ENCODE measurements at regions not wholly inside any gene's neighbourhood (a gene's known extent, or its start where the extent isn't known, plus 50 kb on each side); places are given as distances from the start of the nearest gene placed in this dataset.

GRCh38 chr20:10970109-10970508, 296.3 kb upstream of the JAG1 start:
- no peaks in the 10 kb centered on the region for H3K4me1 ChIP-seq
- no peaks in the 10 kb centered on the region for H3K27me3 ChIP-seq
- TF ChIP-seq POLR2A (IDR thresholded peaks at IDR 0.05) = no peak
- no peak for TF ChIP-seq CTCF (IDR thresholded peaks at IDR 0.05)
- H3K9me3 ChIP-seq = no peaks in the 10 kb centered on the region
- no peaks in the 10 kb centered on the region for H3K36me3 ChIP-seq
- H3K27ac ChIP-seq = no peak overlapping the region
- DNase-seq = no peak
- intact Hi-C loops (cut with DNase I; ENCODE audit: low total_unique reads) = no loop called here
- H3K4me3 ChIP-seq = no peak overlapping the region

GRCh38 chr20:10971096-10971495, 297.3 kb upstream of the JAG1 start:
- H3K4me3 ChIP-seq = no peak overlapping the region
- no peaks in the 10 kb centered on the region for H3K36me3 ChIP-seq
- no peaks in the 10 kb centered on the region for H3K4me1 ChIP-seq
- intact Hi-C loops (cut with DNase I; ENCODE audit: low total_unique reads) = no loop called here
- no peaks in the 10 kb centered on the region for H3K27me3 ChIP-seq
- no peak for DNase-seq
- TF ChIP-seq POLR2A (IDR thresholded peaks at IDR 0.05) (no peak), CTCF (IDR thresholded peaks at IDR 0.05) (no peak)
- no peak overlapping the region for H3K27ac ChIP-seq
- H3K9me3 ChIP-seq = no peaks in the 10 kb centered on the region

GRCh38 chr20:10972219-10972860, 298.5 kb upstream of the JAG1 start:
- TF ChIP-seq POLR2A (IDR thresholded peaks at IDR 0.05) (no peak), CTCF (IDR thresholded peaks at IDR 0.05) (no peak)
- H3K4me3 ChIP-seq = no peak overlapping the region
- H3K9me3 ChIP-seq = no peaks in the 10 kb centered on the region
- H3K27me3 ChIP-seq = no peaks in the 10 kb centered on the region
- no peaks in the 10 kb centered on the region for H3K36me3 ChIP-seq
- DNase-seq = no peak
- no peak overlapping the region for H3K27ac ChIP-seq
- intact Hi-C loops (cut with DNase I; ENCODE audit: low total_unique reads) = no loop called here
- no peaks in the 10 kb centered on the region for H3K4me1 ChIP-seq

GRCh38 chr20:10976051-10976450, 302.3 kb upstream of the JAG1 start:
- intact Hi-C loops (cut with DNase I; ENCODE audit: low total_unique reads) = no loop called here
- no peak for TF ChIP-seq CTCF (IDR thresholded peaks at IDR 0.05)
- no peak for TF ChIP-seq POLR2A (IDR thresholded peaks at IDR 0.05)
- H3K27ac ChIP-seq = no peak overlapping the region

GRCh38 chr20:10978019-10978702, 304.4 kb upstream of the JAG1 start:
- TF ChIP-seq POLR2A (IDR thresholded peaks at IDR 0.05) (no peak), CTCF (IDR thresholded peaks at IDR 0.05) (no peak)
- DNase-seq = no peak
- intact Hi-C loops (cut with DNase I; ENCODE audit: low total_unique reads) = no loop called here
- H3K4me1 ChIP-seq = no peaks in the 10 kb centered on the region
- H3K27ac ChIP-seq = peak overlapping the region in 1 of 2 donors; percentile 9
- H3K9me3 ChIP-seq = no peaks in the 10 kb centered on the region
- H3K27me3 ChIP-seq = no peaks in the 10 kb centered on the region
- no peaks in the 10 kb centered on the region for H3K36me3 ChIP-seq
- no peak overlapping the region for H3K4me3 ChIP-seq

More at GRCh38 chr20:10976051-10976450, 302.3 kb upstream of the JAG1 start:
- Histone ChIP-seq H3K4me1 (no peaks in the 10 kb centered on the region), H3K27me3 (no peaks in the 10 kb centered on the region), H3K36me3 (no peaks in the 10 kb centered on the region), H3K4me3 (no peak overlapping the region), H3K9me3 (no peaks in the 10 kb centered on the region)
- DNase-seq = no peak

All from uterus (tissue), 3 donors.